ENCODE measurements at regions not wholly inside any gene's neighbourhood (a gene's known extent, or its start where the extent isn't known, plus 50 kb on each side); places are given as distances from the start of the nearest gene placed in this dataset.

GRCh38 chr14:59097681-59098080 is 90.8 kb upstream of the DAAM1 start:
- no peak overlapping the region for H3K4me2 ChIP-seq (ENCODE audit: low read depth, low read length)
- BruUV-seq (replicated peaks): no TSS peak
- no peaks in the 10 kb centered on the region for H3K36me3 ChIP-seq (replicated peaks in 1 of 2; ENCODE audit: control insufficient read depth in 1 of 2, insufficient read depth in 2 of 2, low read length in 2 of 2)
- no peak for ATAC-seq
- H4K20me1 ChIP-seq (ENCODE audit: insufficient read depth, low read length): no peaks in the 10 kb centered on the region
- ChIA-PET POLR2A (no interaction called here), CTCF (ENCODE audit: low intra/inter-chr PET ratio, low total read pairs) (no interaction called here)
- no peak for DNase-seq (ENCODE audit: low spot score)
- no peaks in the 10 kb centered on the region for H3K79me2 ChIP-seq (ENCODE audit: insufficient read depth, low read length)
- WGBS (ENCODE audit: low lambda C conversion rate): 16% methylated on average over 4 of the region's 4 CpGs
- H3K9me3 ChIP-seq (ENCODE audit: low read length): no peaks in the 10 kb centered on the region
- no peak overlapping the region for H3K4me3 ChIP-seq (replicated peaks in 1 of 3; ENCODE audit: insufficient read depth in 1 of 3, low read depth in 2 of 3, low read length in 3 of 3)
- H3K9ac ChIP-seq (ENCODE audit: insufficient read depth, low read depth, low read length): no peak overlapping the region
- no peak overlapping the region for H2AFZ ChIP-seq (ENCODE audit: low read length)
- H3K27ac ChIP-seq (ENCODE audit: extremely low read length, insufficient read depth, low read length): no peak overlapping the region
- in situ Hi-C loops (cut with HindIII; ENCODE audit: extremely low pct_ligation_motif_present, low pct_unique_long_range_greater_than_20kb): no loop called here
- TF ChIP-seq MXD1 (CRISPR knock-in tag; IDR thresholded peaks at IDR 0.05): no peak
- TF ChIP-seq HMG20B (CRISPR knock-in tag; conservative IDR thresholded peaks at IDR 0.05): no peak
- TF ChIP-seq NBN (conservative IDR thresholded peaks at IDR 0.05): no peak
- no peak for TF ChIP-seq HINFP (CRISPR knock-in tag; IDR thresholded peaks at IDR 0.05; ENCODE audit: low read depth)
- TF ChIP-seq ZNF737 (CRISPR knock-in tag; IDR thresholded peaks at IDR 0.05; ENCODE audit: borderline replicate concordance): no peak
- TF ChIP-seq ARNTL (CRISPR knock-in tag; IDR thresholded peaks at IDR 0.05): no peak
- no peak for TF ChIP-seq HNF1A (IDR thresholded peaks at IDR 0.05; ENCODE audit: low read depth)
- no peak for TF ChIP-seq HNF1A (CRISPR knock-in tag; IDR thresholded peaks at IDR 0.05; ENCODE audit: borderline replicate concordance)
- no peak for TF ChIP-seq PRDM15 (CRISPR knock-in tag; IDR thresholded peaks at IDR 0.05)
- no peak for FAIRE-seq
- H3K27me3 ChIP-seq (ENCODE audit: control insufficient read depth in 1 of 2, insufficient read depth in 2 of 2, low read length in 2 of 2): no peaks in the 10 kb centered on the region
- intact Hi-C loops (cut with micrococcal nuclease; ENCODE audit: unreplicated experiment): no loop called here
- H3K4me1 ChIP-seq (ENCODE audit: insufficient read depth, low read length): no peaks in the 10 kb centered on the region

Measured in HepG2 (cell line).